ENCODE measurements at regions not wholly inside any gene's neighbourhood (a gene's known extent, or its start where the extent isn't known, plus 50 kb on each side); places are given as distances from the start of the nearest gene placed in this dataset.

GRCh38 chr9:135408476-135409254, 70.9 kb upstream of the PPP1R26 start:
- no peak for TF ChIP-seq ZNF384 (IDR thresholded peaks at IDR 0.05; ENCODE audit: low read depth, low read length)
- no peak for TF ChIP-seq HDAC6 (IDR thresholded peaks at IDR 0.05; ENCODE audit: low read depth, low read length)
- no peak for TF ChIP-seq SMARCC2 (IDR thresholded peaks at IDR 0.05; ENCODE audit: low read depth)
- no peak for TF ChIP-seq POLR2A (conservative IDR thresholded peaks at IDR 0.05)
- TF ChIP-seq RUNX1 (IDR thresholded peaks at IDR 0.05; ENCODE audit: low read depth) = no peak
- TF ChIP-seq POLR2AphosphoS5 (IDR thresholded peaks at IDR 0.05; ENCODE audit: control insufficient read depth, insufficient read depth, low read depth, low read length) = no peak
- no peak for TF ChIP-seq ZNF146 (CRISPR knock-in tag; IDR thresholded peaks at IDR 0.05; ENCODE audit: unreplicated experiment)
- no peak for TF ChIP-seq BACH1 (tag; IDR thresholded peaks at IDR 0.05)
- no peak for TF ChIP-seq FOXJ3 (CRISPR knock-in tag; IDR thresholded peaks at IDR 0.05)
- no peak for TF ChIP-seq HOMEZ (CRISPR knock-in tag; IDR thresholded peaks at IDR 0.05)
- no peak for TF ChIP-seq MAZ (CRISPR knock-in tag; conservative IDR thresholded peaks at IDR 0.05 in 1 of 2, IDR thresholded peaks at IDR 0.05 in 1 of 2)
- TF ChIP-seq HLTF (IDR thresholded peaks at IDR 0.05) = no peak

All from K562 (cell line).